ENCODE measurements at regions not wholly inside any gene's neighbourhood (a gene's known extent, or its start where the extent isn't known, plus 50 kb on each side); places are given as distances from the start of the nearest gene placed in this dataset.

GRCh38 chr21:23155281-23155680 is 2157.1 kb downstream of the NCAM2 start:
- H3K4me1 Mint-ChIP-seq = no peaks in the 10 kb centered on the region
- H3K4me3 Mint-ChIP-seq = no peak overlapping the region
- TF ChIP-seq CTCF (IDR thresholded peaks at IDR 0.05) = no peak
- H3K36me3 Mint-ChIP-seq (ENCODE audit: low read depth) = no peaks in the 10 kb centered on the region
- DNase-seq = no peak
- H3K27me3 Mint-ChIP-seq (ENCODE audit: low read depth, poor library complexity) = no peaks in the 10 kb centered on the region
- no peak overlapping the region for H3K27ac Mint-ChIP-seq
- no peaks in the 10 kb centered on the region for H3K9me3 Mint-ChIP-seq

- Mint-ChIP-seq H3K27ac (no peak overlapping the region), H3K9me3 (no peaks in the 10 kb centered on the region), H3K4me1 (peaks cover 6% of the 10 kb centered on the region), H3K36me3 (ENCODE audit: low read depth) (no peaks in the 10 kb centered on the region), H3K27me3 (ENCODE audit: low read depth, poor library complexity) (no peaks in the 10 kb centered on the region), H3K4me3 (no peak overlapping the region)
- no peak for DNase-seq
- TF ChIP-seq CTCF (IDR thresholded peaks at IDR 0.05) = no peak
Observed at GRCh38 chr21:23160914-23161313, 2162.7 kb downstream of the NCAM2 start.

- Mint-ChIP-seq H3K4me3 (no peak overlapping the region), H3K36me3 (ENCODE audit: low read depth) (no peaks in the 10 kb centered on the region), H3K9me3 (no peaks in the 10 kb centered on the region), H3K27ac (no peak overlapping the region), H3K27me3 (ENCODE audit: low read depth, poor library complexity) (no peaks in the 10 kb centered on the region), H3K4me1 (peaks cover 6% of the 10 kb centered on the region)
- DNase-seq = no peak
- TF ChIP-seq CTCF (IDR thresholded peaks at IDR 0.05) = no peak
Observed at GRCh38 chr21:23162198-23162946, 2164.2 kb downstream of the NCAM2 start.

All from nephron progenitor cell (in vitro differentiated cells).